ENCODE measurements at regions not wholly inside any gene's neighbourhood (a gene's known extent, or its start where the extent isn't known, plus 50 kb on each side); places are given as distances from the start of the nearest gene placed in this dataset.

DNA sequence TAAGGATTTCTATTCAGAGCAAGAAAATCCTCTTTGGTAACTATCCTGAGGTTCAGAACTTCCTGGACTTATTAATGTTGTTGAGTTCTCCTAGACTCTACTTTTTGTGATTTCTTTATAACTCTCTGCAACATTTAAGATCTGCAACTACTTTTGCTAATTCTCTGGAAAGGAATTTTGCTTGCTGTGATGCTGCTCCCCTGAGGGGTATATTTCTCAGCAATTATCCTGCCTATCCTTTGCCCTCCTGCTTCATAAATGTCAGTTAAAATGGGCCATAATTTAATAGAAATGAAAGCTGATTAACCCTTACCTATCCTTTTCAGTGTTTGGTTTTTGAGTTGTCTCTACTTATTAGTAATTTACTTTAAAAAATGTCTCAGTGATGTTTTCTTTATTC lies 377.3 kb upstream of the LRRC3B start:
- TF ChIP-seq, protein P1, sequence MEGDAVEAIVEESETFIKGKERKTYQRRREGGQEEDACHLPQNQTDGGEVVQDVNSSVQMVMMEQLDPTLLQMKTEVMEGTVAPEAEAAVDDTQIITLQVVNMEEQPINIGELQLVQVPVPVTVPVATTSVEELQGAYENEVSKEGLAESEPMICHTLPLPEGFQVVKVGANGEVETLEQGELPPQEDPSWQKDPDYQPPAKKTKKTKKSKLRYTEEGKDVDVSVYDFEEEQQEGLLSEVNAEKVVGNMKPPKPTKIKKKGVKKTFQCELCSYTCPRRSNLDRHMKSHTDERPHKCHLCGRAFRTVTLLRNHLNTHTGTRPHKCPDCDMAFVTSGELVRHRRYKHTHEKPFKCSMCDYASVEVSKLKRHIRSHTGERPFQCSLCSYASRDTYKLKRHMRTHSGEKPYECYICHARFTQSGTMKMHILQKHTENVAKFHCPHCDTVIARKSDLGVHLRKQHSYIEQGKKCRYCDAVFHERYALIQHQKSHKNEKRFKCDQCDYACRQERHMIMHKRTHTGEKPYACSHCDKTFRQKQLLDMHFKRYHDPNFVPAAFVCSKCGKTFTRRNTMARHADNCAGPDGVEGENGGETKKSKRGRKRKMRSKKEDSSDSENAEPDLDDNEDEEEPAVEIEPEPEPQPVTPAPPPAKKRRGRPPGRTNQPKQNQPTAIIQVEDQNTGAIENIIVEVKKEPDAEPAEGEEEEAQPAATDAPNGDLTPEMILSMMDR (IDR thresholded peaks at IDR 0.05; ENCODE audit: low read depth, low read length, missing input control) = no peak
- TF ChIP-seq SP1 (IDR thresholded peaks at IDR 0.05) (no peak), EGR1 (IDR thresholded peaks at IDR 0.05; ENCODE audit: low read depth in 2 of 2) (no peak), GABPA (IDR thresholded peaks at IDR 0.05 in 1 of 2, conservative IDR thresholded peaks at IDR 0.05 in 1 of 2) (no peak), RAD21 (IDR thresholded peaks at IDR 0.05) (no peak)

Data from liver (tissue), 3 donors.